Mesendoderm (in vitro differentiated cells): ENCODE measurements at regions not wholly inside any gene's neighbourhood (a gene's known extent, or its start where the extent isn't known, plus 50 kb on each side); places are given as distances from the start of the nearest gene placed in this dataset.

Experiments
- DNase-seq: peaks from one replicate; pipeline ENCODE4 v3.0.0; 2013
- H2AK5ac ChIP-seq: 2 replicates; pipeline ENCODE4 v1.6.1; 2013; ENCODE audit warnings: low read length, inconsistent platforms
- H2BK120ac ChIP-seq: 2 replicates; pipeline ENCODE4 v1.6.1; 2013; ENCODE audit warnings: low read depth, mild to moderate bottlenecking, low read length, moderate library complexity, mixed read lengths
- H2BK15ac ChIP-seq: replicated peaks from 2 replicates; pipeline ENCODE4 v1.6.1; 2013; ENCODE audit warnings: low read depth, mild to moderate bottlenecking, moderate library complexity
- H2BK5ac ChIP-seq: 2 replicates; pipeline ENCODE4 v1.6.1; 2013; ENCODE audit warnings: low read length, inconsistent platforms
- H3K18ac ChIP-seq: 2 replicates; pipeline ENCODE4 v1.6.1; 2013; ENCODE audit warnings: mild to moderate bottlenecking, low read length, mixed read lengths
- H3K23ac ChIP-seq: one replicate; pipeline ENCODE4 v1.6.1; 2013; ENCODE audit warnings: low read length
- H3K27ac ChIP-seq: 2 replicates; pipeline ENCODE4 v1.5.1; 2013; ENCODE audit warnings: low read depth, mild to moderate bottlenecking, inconsistent platforms, low read length, moderate library complexity
- H3K27me3 ChIP-seq: 2 replicates; pipeline ENCODE4 v1.6.1; 2013; ENCODE audit warnings: low read length, control low read depth, mild to moderate bottlenecking, inconsistent platforms; ENCODE audit not compliant: insufficient read depth, poor library complexity
- H3K36me3 ChIP-seq: 2 replicates; pipeline ENCODE4 v1.6.1; 2013; ENCODE audit warnings: low read length, inconsistent platforms; ENCODE audit not compliant: control insufficient read depth, insufficient read depth
- H3K4ac ChIP-seq: one replicate; pipeline ENCODE4 v1.6.1; 2013; ENCODE audit warnings: low read depth, mild to moderate bottlenecking, low read length, moderate library complexity
- H3K4me1 ChIP-seq: 2 replicates; pipeline ENCODE4 v1.6.1; 2013; ENCODE audit warnings: low read depth, low read length, inconsistent platforms; ENCODE audit not compliant: control insufficient read depth
- H3K4me2 ChIP-seq: 2 replicates; pipeline ENCODE4 v1.6.1; 2013; ENCODE audit warnings: low read length
- H3K4me3 ChIP-seq: 2 replicates; pipeline ENCODE4 v1.5.1; 2013; ENCODE audit warnings: mild to moderate bottlenecking, low read length
- H3K56ac ChIP-seq: one replicate; pipeline ENCODE4 v1.6.1; 2013; ENCODE audit warnings: low read length
- H3K79me1 ChIP-seq: 2 replicates; pipeline ENCODE4 v1.6.1; 2013; ENCODE audit warnings: low read length, inconsistent platforms
- H3K79me2 ChIP-seq: 2 replicates; pipeline ENCODE4 v1.6.1; 2013; ENCODE audit warnings: mild to moderate bottlenecking, low read length; ENCODE audit not compliant: control insufficient read depth, insufficient read depth
- H3K9ac ChIP-seq: 2 replicates; pipeline ENCODE4 v1.6.1; 2013; ENCODE audit warnings: low read length, inconsistent platforms
- H4K5ac ChIP-seq: one replicate; pipeline ENCODE4 v1.6.1; 2013; ENCODE audit warnings: low read length
- H4K8ac ChIP-seq: one replicate; pipeline ENCODE4 v1.6.1; 2013; ENCODE audit warnings: low read depth, mild to moderate bottlenecking, control low read depth, low read length, moderate library complexity
- WGBS: extraction: QIAGEN DNeasy Blood & Tissue Kit; methylation state at CpG from one replicate; pipeline ENCODE4 v1.1.7; 2013; ENCODE audit warnings: low lambda C conversion rate, missing lambda C conversion rate; ENCODE audit not compliant: insufficient coverage; ENCODE audit errors: extremely low coverage; 5-methylcytosine and 5-hydroxymethylcytosine counted together

DNA sequence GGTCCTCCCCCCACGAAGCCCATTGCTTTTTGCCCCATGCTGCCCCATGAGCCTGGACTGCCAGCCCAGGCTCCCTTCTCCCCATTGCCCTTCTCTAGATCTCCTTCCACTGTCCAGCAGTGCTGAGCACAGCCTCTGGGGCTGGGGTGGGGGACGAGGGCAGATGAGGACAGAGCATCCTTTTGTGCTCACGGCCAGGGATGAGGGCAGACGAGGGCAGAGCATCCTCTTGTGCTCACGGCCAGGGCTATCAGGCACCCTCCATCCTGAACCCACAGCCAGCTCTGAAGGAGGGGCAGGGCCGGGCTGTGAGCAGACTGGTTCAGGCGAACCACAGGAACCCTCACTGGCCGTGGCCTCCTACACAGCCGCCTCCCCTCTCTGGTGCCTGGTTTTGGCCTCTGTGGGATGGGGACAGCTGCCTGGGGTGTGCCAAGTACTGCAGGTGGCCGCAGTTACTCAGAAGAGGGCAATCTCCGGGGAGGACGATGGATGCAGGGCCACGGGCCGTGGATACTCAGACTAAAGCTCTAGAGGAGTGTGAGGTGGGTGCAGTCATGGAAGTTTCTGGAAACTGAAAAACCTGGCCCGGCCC lies 1258.8 kb downstream of the BRD1 start:
- no peak overlapping the region for H4K8ac ChIP-seq
- no peaks in the 10 kb centered on the region for H3K27me3 ChIP-seq
- H3K23ac ChIP-seq, result no peak overlapping the region
- no peaks in the 10 kb centered on the region for H3K79me1 ChIP-seq
- no peak overlapping the region for H3K4ac ChIP-seq
- no peaks in the 10 kb centered on the region for H3K36me3 ChIP-seq
- H3K4me2 ChIP-seq, result no peak overlapping the region
- H2AK5ac ChIP-seq, result no peak overlapping the region
- no peak overlapping the region for H4K5ac ChIP-seq
- no peaks in the 10 kb centered on the region for H3K4me1 ChIP-seq
- no peak overlapping the region for H3K56ac ChIP-seq
- H3K18ac ChIP-seq, result no peak overlapping the region
- no peak overlapping the region for H3K27ac ChIP-seq
- H3K4me3 ChIP-seq, result no peak overlapping the region
- H3K9ac ChIP-seq, result no peak overlapping the region
- H2BK5ac ChIP-seq, result no peak overlapping the region
- no CpG with 5 or more reads among the region's 15 CpGs for WGBS
- no peak overlapping the region for H2BK120ac ChIP-seq
- H3K79me2 ChIP-seq, result no peaks in the 10 kb centered on the region
- DNase-seq, result no peak
- no peak overlapping the region for H2BK15ac ChIP-seq

GRCh38 chr22:48567213-48567975 lies 1260.3 kb downstream of the BRD1 start:
- Histone ChIP-seq H2AK5ac (no peak overlapping the region), H2BK120ac (no peak overlapping the region), H3K4me2 (no peak overlapping the region), H3K4me3 (no peak overlapping the region), H3K18ac (no peak overlapping the region), H4K8ac (no peak overlapping the region), H3K4ac (no peak overlapping the region), H3K9ac (no peak overlapping the region), H3K56ac (no peak overlapping the region), H3K4me1 (no peaks in the 10 kb centered on the region), H3K27me3 (no peaks in the 10 kb centered on the region), H3K79me2 (no peaks in the 10 kb centered on the region), H3K36me3 (no peaks in the 10 kb centered on the region), H3K27ac (no peak overlapping the region), H2BK5ac (no peak overlapping the region), H3K23ac (no peak overlapping the region), H3K79me1 (no peaks in the 10 kb centered on the region), H2BK15ac (no peak overlapping the region), H4K5ac (no peak overlapping the region)
- no peak for DNase-seq
- WGBS, result no CpG with 5 or more reads among the region's 18 CpGs

- Histone ChIP-seq H3K4ac (no peak overlapping the region), H3K4me3 (no peak overlapping the region), H2BK5ac (no peak overlapping the region), H3K9ac (no peak overlapping the region), H2BK120ac (no peak overlapping the region), H3K79me1 (no peaks in the 10 kb centered on the region), H2AK5ac (no peak overlapping the region), H3K27me3 (no peaks in the 10 kb centered on the region), H3K36me3 (no peaks in the 10 kb centered on the region), H3K18ac (no peak overlapping the region), H3K56ac (no peak overlapping the region), H3K23ac (no peak overlapping the region), H3K4me1 (no peaks in the 10 kb centered on the region), H4K5ac (no peak overlapping the region), H2BK15ac (no peak overlapping the region), H3K4me2 (no peak overlapping the region), H3K79me2 (no peaks in the 10 kb centered on the region), H4K8ac (no peak overlapping the region), H3K27ac (no peak overlapping the region)
- WGBS, result no CpG with 5 or more reads among the region's 13 CpGs
- DNase-seq, result no peak
Measured at GRCh38 chr22:48566741-48567140, 1260.9 kb downstream of the BRD1 start.

GRCh38 chr22:48565901-48566501 lies 1261.7 kb downstream of the BRD1 start:
- no peak overlapping the region for H2BK5ac ChIP-seq
- no peak overlapping the region for H3K4me3 ChIP-seq
- no peak overlapping the region for H3K56ac ChIP-seq
- H3K27me3 ChIP-seq, result no peaks in the 10 kb centered on the region
- H3K79me1 ChIP-seq, result no peaks in the 10 kb centered on the region
- no peak overlapping the region for H3K9ac ChIP-seq
- no peak overlapping the region for H3K27ac ChIP-seq
- DNase-seq, result no peak
- WGBS, result 100% methylated on average over 2 of the region's 3 CpGs
- no peak overlapping the region for H3K4ac ChIP-seq
- no peak overlapping the region for H2BK15ac ChIP-seq
- H2BK120ac ChIP-seq, result no peak overlapping the region
- no peak overlapping the region for H3K18ac ChIP-seq
- no peaks in the 10 kb centered on the region for H3K36me3 ChIP-seq
- H3K4me2 ChIP-seq, result no peak overlapping the region
- no peak overlapping the region for H2AK5ac ChIP-seq
- no peaks in the 10 kb centered on the region for H3K79me2 ChIP-seq
- H4K8ac ChIP-seq, result no peak overlapping the region
- no peak overlapping the region for H4K5ac ChIP-seq
- no peak overlapping the region for H3K23ac ChIP-seq
- no peaks in the 10 kb centered on the region for H3K4me1 ChIP-seq

GRCh38 chr22:48564995-48565394 lies 1262.7 kb downstream of the BRD1 start:
- no peaks in the 10 kb centered on the region for H3K27me3 ChIP-seq
- no peak overlapping the region for H3K4me2 ChIP-seq
- no peak overlapping the region for H3K9ac ChIP-seq
- H2BK5ac ChIP-seq, result no peak overlapping the region
- H2BK120ac ChIP-seq, result no peak overlapping the region
- WGBS, result no CpG with 5 or more reads among the region's 10 CpGs
- H3K4ac ChIP-seq, result no peak overlapping the region
- no peaks in the 10 kb centered on the region for H3K4me1 ChIP-seq
- no peaks in the 10 kb centered on the region for H3K36me3 ChIP-seq
- no peak overlapping the region for H3K4me3 ChIP-seq
- H4K8ac ChIP-seq, result no peak overlapping the region
- no peak overlapping the region for H2AK5ac ChIP-seq
- no peak overlapping the region for H3K23ac ChIP-seq
- H4K5ac ChIP-seq, result no peak overlapping the region
- no peaks in the 10 kb centered on the region for H3K79me1 ChIP-seq
- H3K56ac ChIP-seq, result no peak overlapping the region
- H3K27ac ChIP-seq, result no peak overlapping the region
- no peak for DNase-seq
- H3K79me2 ChIP-seq, result no peaks in the 10 kb centered on the region
- H3K18ac ChIP-seq, result no peak overlapping the region
- H2BK15ac ChIP-seq, result no peak overlapping the region
